ENCODE measurements at regions not wholly inside any gene's neighbourhood (a gene's known extent, or its start where the extent isn't known, plus 50 kb on each side); places are given as distances from the start of the nearest gene placed in this dataset.
A peak's percentile ranks its signal among the peaks of the same experiment; 100 is the strongest.

- TF ChIP-seq, protein P1, sequence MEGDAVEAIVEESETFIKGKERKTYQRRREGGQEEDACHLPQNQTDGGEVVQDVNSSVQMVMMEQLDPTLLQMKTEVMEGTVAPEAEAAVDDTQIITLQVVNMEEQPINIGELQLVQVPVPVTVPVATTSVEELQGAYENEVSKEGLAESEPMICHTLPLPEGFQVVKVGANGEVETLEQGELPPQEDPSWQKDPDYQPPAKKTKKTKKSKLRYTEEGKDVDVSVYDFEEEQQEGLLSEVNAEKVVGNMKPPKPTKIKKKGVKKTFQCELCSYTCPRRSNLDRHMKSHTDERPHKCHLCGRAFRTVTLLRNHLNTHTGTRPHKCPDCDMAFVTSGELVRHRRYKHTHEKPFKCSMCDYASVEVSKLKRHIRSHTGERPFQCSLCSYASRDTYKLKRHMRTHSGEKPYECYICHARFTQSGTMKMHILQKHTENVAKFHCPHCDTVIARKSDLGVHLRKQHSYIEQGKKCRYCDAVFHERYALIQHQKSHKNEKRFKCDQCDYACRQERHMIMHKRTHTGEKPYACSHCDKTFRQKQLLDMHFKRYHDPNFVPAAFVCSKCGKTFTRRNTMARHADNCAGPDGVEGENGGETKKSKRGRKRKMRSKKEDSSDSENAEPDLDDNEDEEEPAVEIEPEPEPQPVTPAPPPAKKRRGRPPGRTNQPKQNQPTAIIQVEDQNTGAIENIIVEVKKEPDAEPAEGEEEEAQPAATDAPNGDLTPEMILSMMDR (IDR thresholded peaks at IDR 0.05), result peak in 1 of 12 donors; percentile 4
- TF ChIP-seq POLR2A (IDR thresholded peaks at IDR 0.05), result no peak
Observed at GRCh38 chr12:20212658-20213555, 155.4 kb upstream of the PDE3A start.

Data from heart left ventricle (tissue), 13 donors.